H1 (cell line): ENCODE measurements at regions not wholly inside any gene's neighbourhood (a gene's known extent, or its start where the extent isn't known, plus 50 kb on each side); places are given as distances from the start of the nearest gene placed in this dataset.

Experiments
- CTCF ChIA-PET: fragments of 300-600 bp; sonication (Branson Sonifier 250); formaldehyde crosslinking; loops from one replicate; lab custom pipeline; 2021; ENCODE audit not compliant: partially characterized antibody; lab: Charles Lee
- POLR2A ChIA-PET: fragments of 300-600 bp; sonication (Branson Sonifier 250); formaldehyde crosslinking; loops from one replicate; lab custom pipeline; 2021; ENCODE audit warnings: inconsistent platforms; ENCODE audit not compliant: partially characterized antibody; lab: Charles Lee
- DNase-seq, 2 experiments: peaks; one replicate each; pipeline versions ENCODE4 v3.0.0 to v3.0.0-alpha.2; 2010 to 2022; ENCODE audit warnings: low spot score in 2 of 2, low read depth in 1 of 2, mixed read lengths in 1 of 2
- FAIRE-seq: peaks from 2 replicates; lab custom pipeline; 2011; peaks lifted over from hg19 to GRCh38; lab: Jason Lieb, UNC
- H2AFZ ChIP-seq: 2 replicates; pipeline ENCODE4 v1.8.1; 2012; ENCODE audit warnings: low read length, inconsistent platforms
- H2AK5ac ChIP-seq: 2 replicates; pipeline ENCODE4 v1.6.1; 2013; ENCODE audit warnings: low read depth, low read length
- H2BK120ac ChIP-seq: replicated peaks from 2 replicates; pipeline ENCODE3; 2013; ENCODE audit warnings: low read depth, low read length, inconsistent platforms
- H2BK12ac ChIP-seq: 2 replicates; pipeline ENCODE4 v1.6.1; 2013; ENCODE audit warnings: low read depth, low read length
- H2BK15ac ChIP-seq: 2 replicates; pipeline ENCODE4 v1.6.1; 2013; ENCODE audit warnings: low read length
- H2BK20ac ChIP-seq: 2 replicates; pipeline ENCODE4 v1.6.1; 2013; ENCODE audit warnings: low read length
- H2BK5ac ChIP-seq: 2 replicates; pipeline ENCODE4 v1.6.1; 2013; ENCODE audit warnings: low read depth, low read length
- H3K14ac ChIP-seq: 2 replicates; pipeline ENCODE4 v1.6.1; 2013; ENCODE audit warnings: inconsistent platforms; ENCODE audit not compliant: insufficient read length
- H3K18ac ChIP-seq: 2 replicates; pipeline ENCODE4 v1.6.1; 2013; ENCODE audit warnings: low read length; ENCODE audit errors: extremely low read depth
- H3K23ac ChIP-seq: 2 replicates; pipeline ENCODE4 v1.6.1; 2013; ENCODE audit warnings: inconsistent platforms; ENCODE audit not compliant: insufficient read length
- H3K23me2 ChIP-seq: 2 replicates; pipeline ENCODE4 v1.6.1; 2013; ENCODE audit warnings: low read depth, low read length
- H3K27ac ChIP-seq: 2 replicates; pipeline ENCODE4 v1.6.1; 2011; ENCODE audit warnings: low read depth, low read length, inconsistent platforms
- H3K27me3 ChIP-seq, 4 experiments: replicated peaks in 1 of 4; 1 replicate in 1 of 4; 2 replicates in 3 of 4; pipeline versions ENCODE4 v1.6.1 to v1.8.1; 2011 to 2013; ENCODE audit warnings: low read length in 3 of 4, mild to moderate bottlenecking in 3 of 4, inconsistent platforms in 2 of 4, mixed read lengths in 2 of 4, moderate library complexity in 1 of 4; ENCODE audit not compliant: control insufficient read depth in 3 of 4, insufficient read depth in 3 of 4; ENCODE audit errors: extremely low read depth in 1 of 4
- H3K36me3 ChIP-seq, 4 experiments: 2 replicates each; pipeline versions ENCODE4 v1.6.1 to v1.8.1; 2011 to 2013; ENCODE audit warnings: mild to moderate bottlenecking in 4 of 4, low read length in 3 of 4, moderate library complexity in 2 of 4, control low read depth in 1 of 4, inconsistent platforms in 1 of 4; ENCODE audit not compliant: insufficient read depth in 4 of 4, control insufficient read depth in 2 of 4
- H3K4ac ChIP-seq: replicated peaks from 2 replicates; pipeline ENCODE3; 2013; ENCODE audit warnings: low read length, low read depth, mixed read lengths, inconsistent platforms; ENCODE audit not compliant: insufficient read length
- H3K4me1 ChIP-seq, 4 experiments: replicated peaks in 1 of 4; 1 replicate in 1 of 4; 2 replicates in 3 of 4; pipeline versions ENCODE4 v1.6.1 to v1.8.1; 2011 to 2013; ENCODE audit warnings: low read length in 3 of 4, inconsistent platforms in 2 of 4, mixed read lengths in 1 of 4; ENCODE audit not compliant: insufficient read depth in 4 of 4, control insufficient read depth in 3 of 4
- H3K4me2 ChIP-seq, 2 experiments: 2 replicates each; pipeline versions ENCODE4 v1.6.1 to v1.8.1; 2011 to 2013; ENCODE audit warnings: low read depth in 2 of 2, low read length in 2 of 2, control low read depth in 1 of 2, inconsistent platforms in 1 of 2, mild to moderate bottlenecking in 1 of 2; ENCODE audit not compliant: insufficient read depth in 1 of 2
- H3K4me3 ChIP-seq, 4 experiments: fragments of 200-600, 300-600 bp in 1 of 4; sonication (generic), shearing (Covaris generic), sonication (Bioruptor Twin) in 1 of 4; 2 replicates each; pipeline versions ENCODE4 v1.5.1 to v1.8.1; 2011 to 2016; ENCODE audit warnings: low read length in 4 of 4, low read depth in 3 of 4, control low read depth in 2 of 4, inconsistent platforms in 2 of 4, mild to moderate bottlenecking in 2 of 4, mixed read lengths in 1 of 4, moderate library complexity in 1 of 4; ENCODE audit not compliant: insufficient read depth in 2 of 4; ENCODE audit errors: extremely low read depth in 1 of 4
- H3K56ac ChIP-seq: replicated peaks from 2 replicates; pipeline ENCODE3; 2013; ENCODE audit warnings: low read depth, mild to moderate bottlenecking, mixed read lengths, low read length, inconsistent platforms; ENCODE audit not compliant: insufficient read length
- H3K79me1 ChIP-seq: 2 replicates; pipeline ENCODE4 v1.6.1; 2013; ENCODE audit warnings: low read depth, low read length, control low read depth
- H3K79me2 ChIP-seq, 2 experiments: 2 replicates each; pipeline versions ENCODE4 v1.6.1 to v1.8.1; 2012 to 2013; ENCODE audit warnings: low read length in 2 of 2, mild to moderate bottlenecking in 2 of 2, inconsistent platforms in 1 of 2; ENCODE audit not compliant: insufficient read depth in 2 of 2, control insufficient read depth in 1 of 2
- H3K9ac ChIP-seq, 4 experiments: replicated peaks in 1 of 4; 1 replicate in 1 of 4; 2 replicates in 3 of 4; pipeline versions ENCODE4 v1.6.1 to v1.8.1; 2011 to 2013; ENCODE audit warnings: low read depth in 3 of 4, low read length in 3 of 4, control low read depth in 2 of 4, mild to moderate bottlenecking in 2 of 4, moderate library complexity in 2 of 4, inconsistent platforms in 1 of 4; ENCODE audit errors: extremely low read depth in 1 of 4
- H3K9me3 ChIP-seq, 2 experiments: 2 replicates each; pipeline versions ENCODE4 v1.6.1 to v1.8.1; 2012 to 2013; ENCODE audit warnings: mild to moderate bottlenecking in 2 of 2, moderate library complexity in 2 of 2, control low read depth in 1 of 2, inconsistent platforms in 1 of 2, low read depth in 1 of 2, low read length in 1 of 2, mixed read lengths in 1 of 2; ENCODE audit not compliant: insufficient read depth in 2 of 2
- H4K20me1 ChIP-seq, 2 experiments: replicated peaks in 1 of 2; 2 replicates each; pipeline versions ENCODE3 to v1.8.1; 2011 to 2013; ENCODE audit warnings: inconsistent platforms in 2 of 2, low read length in 2 of 2, mild to moderate bottlenecking in 1 of 2; ENCODE audit not compliant: insufficient read depth in 2 of 2, control insufficient read depth in 1 of 2
- H4K5ac ChIP-seq: 2 replicates; pipeline ENCODE4 v1.6.1; 2013; ENCODE audit warnings: low read length, low read depth, mixed read lengths, inconsistent platforms; ENCODE audit not compliant: insufficient read length
- H4K8ac ChIP-seq: 2 replicates; pipeline ENCODE4 v1.8.0; 2013; ENCODE audit warnings: mild to moderate bottlenecking, moderate library complexity, low read length, inconsistent platforms; ENCODE audit not compliant: insufficient read depth; ENCODE audit errors: extremely low read depth
- H4K91ac ChIP-seq: replicated peaks from 2 replicates; pipeline ENCODE3; 2013; ENCODE audit warnings: low read length, mixed read lengths, inconsistent platforms; ENCODE audit not compliant: insufficient read length
- CBX8 ChIP-seq: fragments of 300-800, 300-1000 bp; sonication (generic); IDR thresholded peaks from 2 replicates; pipeline ENCODE4 v1.7.1; 2016; ENCODE audit warnings: low read depth, low read length, borderline replicate concordance
- NANOG ChIP-seq: IDR thresholded peaks from 2 replicates; pipeline ENCODE4 v1.6.1; 2011; ENCODE audit warnings: low read length, low read depth, mild to moderate bottlenecking, inconsistent platforms; ENCODE audit not compliant: insufficient read depth, poor library complexity, severe bottlenecking
- NRF1 ChIP-seq: IDR thresholded peaks from 2 replicates; pipeline ENCODE4 v1.6.1; 2011; ENCODE audit warnings: mild to moderate bottlenecking, low read depth, low read length, improper control_type of control experiment
- SAP30 ChIP-seq: fragments of 300-600 bp; sonication (generic); IDR thresholded peaks from 2 replicates; pipeline ENCODE4 v1.7.1; 2012; ENCODE audit warnings: low read length, moderate library complexity, mild to moderate bottlenecking, inconsistent platforms; ENCODE audit not compliant: insufficient read depth, insufficient replicate concordance
- WGBS, 2 experiments: shearing (Covaris generic) in 1 of 2; methylation state at CpG; one replicate each; pipeline versions ENCODE4 v1.1.6 to v1.1.7; 2013 to 2015; ENCODE audit warnings: low lambda C conversion rate in 2 of 2, mixed read lengths in 2 of 2, inconsistent platforms in 1 of 2, low coverage in 1 of 2, missing lambda C conversion rate in 1 of 2; ENCODE audit not compliant: insufficient replicate concordance in 2 of 2, insufficient coverage in 1 of 2, insufficient read length in 1 of 2; ENCODE audit errors: extremely low coverage in 1 of 2, missing lambda C conversion rate in 1 of 2; 5-methylcytosine and 5-hydroxymethylcytosine counted together

DNA sequence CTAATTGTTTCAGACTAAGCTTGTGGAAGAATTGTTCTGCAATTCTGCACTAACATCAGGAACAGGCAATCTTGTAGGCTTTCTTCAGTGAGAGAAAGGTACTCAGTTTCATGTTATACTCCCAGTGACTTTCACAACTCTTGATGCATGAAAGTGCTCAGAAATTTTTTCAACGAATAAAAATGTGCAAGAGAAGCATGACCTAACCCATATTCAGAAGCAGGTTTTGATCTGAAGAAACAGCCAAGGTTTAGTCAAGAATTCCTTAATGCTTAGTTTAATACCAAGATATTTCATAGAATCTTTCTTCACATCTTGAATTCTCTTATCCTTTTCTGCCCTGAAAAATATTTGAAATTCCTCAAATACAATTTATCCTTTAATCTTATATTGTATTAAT, 197.2 kb upstream of the CSNK1A1L start:
- Histone ChIP-seq H3K4me2 (no peak overlapping the region), H3K9ac (no peak overlapping the region), H2AFZ (no peak overlapping the region), H3K14ac (no peak overlapping the region), H2BK5ac (no peak overlapping the region), H3K4me1 (no peaks in the 10 kb centered on the region; a peak in 1 of 7 replicates), H2AK5ac (no peak overlapping the region), H2BK20ac (no peak overlapping the region), H3K23me2 (peaks cover 2% of the 10 kb centered on the region; the same call in 1 of the 2 replicates), H3K18ac (no peak overlapping the region), H3K23ac (no peak overlapping the region), H4K8ac (no peak overlapping the region), H2BK120ac (no peak overlapping the region), H3K56ac (no peak overlapping the region), H3K27ac (no peak overlapping the region), H2BK12ac (no peak overlapping the region), H4K5ac (no peak overlapping the region), H3K4ac (no peak overlapping the region), H4K20me1 (no peaks in the 10 kb centered on the region), H3K79me2 (no peaks in the 10 kb centered on the region), H3K36me3 (no peaks in the 10 kb centered on the region), H2BK15ac (no peak overlapping the region), H3K4me3 (no peak overlapping the region), H3K27me3 (no peaks in the 10 kb centered on the region), H4K91ac (no peak overlapping the region), H3K79me1 (no peaks in the 10 kb centered on the region), H3K9me3 (no peaks in the 10 kb centered on the region)
- CTCF ChIA-PET: no interaction called here
- WGBS, 2 experiments: 87% methylated on average over 1 of the region's 1 CpG; no CpG with 5 or more reads in 1 of the 2 experiments
- DNase-seq (no peak), FAIRE-seq (no peak)
- TF ChIP-seq NRF1: no peak
- no peak for TF ChIP-seq SAP30
- TF ChIP-seq CBX8: no peak
- no peak for TF ChIP-seq NANOG
- POLR2A ChIA-PET: no interaction called here
